GM12878 (cell line): ENCODE measurements at regions not wholly inside any gene's neighbourhood (a gene's known extent, or its start where the extent isn't known, plus 50 kb on each side); places are given as distances from the start of the nearest gene placed in this dataset.

Source experiments
- ATAC-seq: fragments of 200-7000 bp; cut with Tn5 transposase; 3 replicates; pipeline ENCODE4 v1.9.1; 2020; ENCODE audit warnings: mild to moderate bottlenecking, moderate library complexity
- BruUV-seq: library from RNA; stranded (reverse); fragments of 400-500 nt; replicated peaks from 2 replicates; lab custom pipeline; 2021; lab: Mats Ljungman, UMichigan
- CTCF ChIA-PET: fragments of 300-600 bp; sonication (Branson Sonifier 250); formaldehyde crosslinking; extraction: SDS; loops from one replicate; lab custom pipeline; 2021; ENCODE audit warnings: inconsistent platforms; lab: Yijun Ruan, JAX
- POLR2A ChIA-PET: fragments of 350-600 bp; formaldehyde crosslinking; extraction: SDS; loops from one replicate; lab custom pipeline; 2021; ENCODE audit warnings: inconsistent platforms; lab: Charles Lee
- RAD21 ChIA-PET: fragments of 300-600 bp; sonication (Branson Sonifier 250); formaldehyde crosslinking; loops from one replicate; lab custom pipeline; 2023; ENCODE audit warnings: antibody characterized with exemption; ENCODE audit not compliant: unreplicated experiment; lab: Charles Lee
- SMC1A ChIA-PET: fragments of 300-600 bp; sonication (Branson Sonifier 250); formaldehyde crosslinking; loops from one replicate; lab custom pipeline; 2023; ENCODE audit not compliant: unreplicated experiment, uncharacterized antibody; lab: Charles Lee
- DNase-seq: peaks from one replicate; pipeline ENCODE4 v3.0.0-alpha.2; 2011; ENCODE audit warnings: low read depth, low spot score
- FAIRE-seq: peaks from 3 replicates; lab custom pipeline; 2011; peaks lifted over from hg19 to GRCh38; lab: Jason Lieb, UNC
- H2AFZ ChIP-seq: 2 replicates; pipeline ENCODE4 v1.6.0; 2011; ENCODE audit warnings: low read depth, low read length, control low read depth; ENCODE audit not compliant: control insufficient read depth
- H3K27ac ChIP-seq: 2 replicates; pipeline ENCODE4 v1.5.1; 2011; ENCODE audit warnings: control low read depth; ENCODE audit not compliant: control insufficient read depth, insufficient read depth
- H3K27me3 ChIP-seq, 2 experiments: replicated peaks in 1 of 2; 2 replicates each; pipeline versions ENCODE4 v1.6.0 to v1.6.1; 2011; ENCODE audit warnings: low read length in 1 of 2; ENCODE audit not compliant: control insufficient read depth in 2 of 2, insufficient read depth in 2 of 2
- H3K36me3 ChIP-seq, 2 experiments: 2 replicates each; pipeline ENCODE4 v1.5.1; 2011; ENCODE audit warnings: low read length in 1 of 2; ENCODE audit not compliant: control insufficient read depth in 2 of 2, insufficient read depth in 2 of 2
- H3K4me1 ChIP-seq: 2 replicates; pipeline ENCODE4 v1.6.1; 2011; ENCODE audit warnings: mild to moderate bottlenecking, low read length, moderate library complexity, mixed read lengths; ENCODE audit not compliant: control insufficient read depth, insufficient read depth
- H3K4me2 ChIP-seq: 2 replicates; pipeline ENCODE4 v1.6.0; 2011; ENCODE audit warnings: control low read depth; ENCODE audit not compliant: control insufficient read depth, insufficient read depth
- H3K4me3 ChIP-seq: fragments of 200-600 bp; sonication (generic); 2 replicates; pipeline ENCODE4 v1.5.1; 2016
- H3K79me2 ChIP-seq: 2 replicates; pipeline ENCODE4 v1.6.0; 2011; ENCODE audit warnings: low read length; ENCODE audit not compliant: control insufficient read depth, insufficient read depth
- H3K9ac ChIP-seq: 2 replicates; pipeline ENCODE4 v1.8.0; 2011; ENCODE audit warnings: low read length, control low read depth, mixed read lengths; ENCODE audit not compliant: control insufficient read depth, insufficient read depth
- H3K9me3 ChIP-seq: replicated peaks from 3 replicates; pipeline ENCODE4 v1.5.1; 2011; ENCODE audit warnings: mild to moderate bottlenecking, low read length; ENCODE audit not compliant: control insufficient read depth, insufficient read depth
- H4K20me1 ChIP-seq: 2 replicates; pipeline ENCODE4 v1.6.0; 2011; ENCODE audit not compliant: control insufficient read depth, insufficient read depth
- ASH2L ChIP-seq: fragments of 300-600, 200-600 bp; sonication (generic); IDR thresholded peaks from 2 replicates; pipeline ENCODE4 v1.6.1; 2017; ENCODE audit warnings: low read depth, mild to moderate bottlenecking, borderline replicate concordance
- BCL3 ChIP-seq: IDR thresholded peaks from 2 replicates; pipeline ENCODE4 v1.6.1; 2011; ENCODE audit warnings: borderline replicate concordance, low read depth, mild to moderate bottlenecking, moderate library complexity, low read length; ENCODE audit not compliant: insufficient read depth, poor library complexity, severe bottlenecking
- E2F8 ChIP-seq: fragments of 450-650 bp; IDR thresholded peaks from 2 replicates; pipeline ENCODE4 v1.6.1; 2018; ENCODE audit warnings: mild to moderate bottlenecking, low read depth, moderate library complexity; ENCODE audit not compliant: partially characterized antibody
- GATAD2B ChIP-seq: fragments of 450-650 bp; conservative IDR thresholded peaks from 2 replicates; pipeline ENCODE4 v1.6.1; 2017; ENCODE audit warnings: low read depth, mild to moderate bottlenecking, moderate library complexity
- IKZF2 ChIP-seq, 2 experiments: fragments of 450-650 bp; IDR thresholded peaks; 2 replicates each; pipeline ENCODE4 v1.6.1; 2017; ENCODE audit warnings: mild to moderate bottlenecking in 2 of 2, moderate library complexity in 2 of 2
- KLF5 ChIP-seq: fragments of 450-650 bp; IDR thresholded peaks from 2 replicates; pipeline ENCODE4 v1.6.1; 2014; ENCODE audit warnings: mild to moderate bottlenecking; ENCODE audit not compliant: partially characterized antibody
- MEF2A ChIP-seq: IDR thresholded peaks from 2 replicates; pipeline ENCODE4 v1.6.1; 2011; ENCODE audit warnings: low read depth, mild to moderate bottlenecking, low read length, moderate library complexity; ENCODE audit not compliant: insufficient read depth
- MLLT1 ChIP-seq: fragments of 450-650 bp; IDR thresholded peaks from 2 replicates; pipeline ENCODE4 v1.6.1; 2016; ENCODE audit warnings: mild to moderate bottlenecking
- NFIC ChIP-seq: IDR thresholded peaks from 2 replicates; pipeline ENCODE4 v1.6.1; 2012; ENCODE audit warnings: low read depth, mild to moderate bottlenecking, inconsistent platforms, low read length, moderate library complexity
- NR2C1 ChIP-seq: fragments of 450-650 bp; IDR thresholded peaks from 2 replicates; pipeline ENCODE4 v1.6.1; 2017; ENCODE audit warnings: antibody characterized with exemption, mild to moderate bottlenecking, moderate library complexity
- PAX5 ChIP-seq: IDR thresholded peaks from 2 replicates; pipeline ENCODE4 v1.6.1; 2011; ENCODE audit warnings: low read depth, low read length, borderline replicate concordance
- PAX8 ChIP-seq: fragments of 450-650 bp; IDR thresholded peaks from 2 replicates; pipeline ENCODE4 v1.6.1; 2017; ENCODE audit warnings: mild to moderate bottlenecking, moderate library complexity
- SMAD1 ChIP-seq: fragments of 450-650 bp; IDR thresholded peaks from 2 replicates; pipeline ENCODE4 v1.6.1; 2018; ENCODE audit warnings: mild to moderate bottlenecking, low read depth; ENCODE audit not compliant: partially characterized antibody
- SMARCA5 ChIP-seq: fragments of 450-650 bp; IDR thresholded peaks from 2 replicates; pipeline ENCODE4 v1.6.1; 2017; ENCODE audit warnings: mild to moderate bottlenecking
- TBL1XR1 ChIP-seq: IDR thresholded peaks from 2 replicates; pipeline ENCODE4 v1.6.1; 2012; ENCODE audit warnings: low read depth, low read length, improper control_type of control experiment
- TCF3 ChIP-seq: IDR thresholded peaks from 2 replicates; pipeline ENCODE4 v1.6.1; 2012; ENCODE audit warnings: low read depth, mild to moderate bottlenecking, low read length, borderline replicate concordance; ENCODE audit not compliant: insufficient read depth
- WRNIP1 ChIP-seq: IDR thresholded peaks from 2 replicates; pipeline ENCODE4 v1.6.1; 2011; ENCODE audit warnings: low read depth, low read length, improper control_type of control experiment, borderline replicate concordance
- YBX1 ChIP-seq: fragments of 450-650 bp; IDR thresholded peaks from 2 replicates; pipeline ENCODE4 v1.6.1; 2016; ENCODE audit warnings: antibody characterized with exemption
- ZBED1 ChIP-seq: IDR thresholded peaks from 2 replicates; pipeline ENCODE4 v1.6.1; 2016; ENCODE audit warnings: borderline replicate concordance
- WGBS: methylation state at CpG from one replicate; pipeline ENCODE4 v1.1.6; 2016; ENCODE audit warnings: low lambda C conversion rate; ENCODE audit not compliant: insufficient replicate concordance, insufficient coverage; ENCODE audit errors: missing lambda C conversion rate; 5-methylcytosine and 5-hydroxymethylcytosine counted together
- in situ Hi-C: fragments of 300-500 bp; cut with MboI; formaldehyde crosslinking; loops from 9 replicates; pipeline ENCODE4 v1.14.3; 2018; ENCODE audit warnings: mixed read lengths
- intact Hi-C: fragments of 100-400 bp; cut with micrococcal nuclease; formaldehyde crosslinking; loops from one replicate; pipeline ENCODE4 v1.14.2; 2022; ENCODE audit not compliant: unreplicated experiment

GRCh38 chr14:105581551-105582341, 55.4 kb downstream of the TMEM121 start:
- Histone ChIP-seq H3K36me3 (no peaks in the 10 kb centered on the region), H3K79me2 (peaks cover 21% of the 10 kb centered on the region), H4K20me1 (no peaks in the 10 kb centered on the region), H3K27me3 (no peaks in the 10 kb centered on the region), H3K4me2 (peak overlapping the region; percentile 74), H3K27ac (peak overlapping the region; percentile 99), H3K9ac (peak overlapping the region; percentile 69), H3K9me3 (no peaks in the 10 kb centered on the region; the same call in 2 of the 3 replicates), H3K4me3 (no peak overlapping the region), H2AFZ (no peak overlapping the region), H3K4me1 (peaks cover 40% of the 10 kb centered on the region)
- WGBS, result under 1% methylated on average over 15 of the region's 15 CpGs
- DNase-seq (peak; percentile 71), ATAC-seq (peak; percentile 68), FAIRE-seq (no peak)
- ChIA-PET POLR2A (no interaction called here), RAD21 (no interaction called here), SMC1A (no interaction called here), CTCF (interaction anchor here (0.9 kb wide), 1 partner anchor 688 kb away, joined by 3 read pairs; no protein-coding TSS in a partner anchor)
- intact Hi-C loops, result no loop called here
- no TSS peak for BruUV-seq
- in situ Hi-C loops, result loop anchor here (10.0 kb wide), 1 partner anchor 123 kb away; no protein-coding TSS in a partner anchor
- peak; percentile 52; the same call in 1 of the 2 replicates for TF ChIP-seq TBL1XR1
- no peak for TF ChIP-seq SMAD1
- TF ChIP-seq MEF2A, result peak; percentile 92
- no peak for TF ChIP-seq YBX1
- no peak for TF ChIP-seq PAX8
- peak; percentile 46; the same call in 1 of the 2 replicates for TF ChIP-seq SMARCA5
- peak; percentile 84 for TF ChIP-seq NR2C1
- TF ChIP-seq WRNIP1, result no peak
- peak; percentile 55 for TF ChIP-seq KLF5
- peak; percentile 14; the same call in 1 of the 2 replicates for TF ChIP-seq MLLT1
- TF ChIP-seq GATAD2B, result peak; percentile 96
- no peak for TF ChIP-seq E2F8
- TF ChIP-seq BCL3, result peak; percentile 59
- TF ChIP-seq IKZF2 (IDR thresholded peaks at IDR 0.05), result peak in 1 of 2 experiments; percentile 28; a peak in 3 of 4 replicates
- peak; percentile 86; the same call in 1 of the 2 replicates for TF ChIP-seq ZBED1
- peak; percentile 94 for TF ChIP-seq NFIC
- TF ChIP-seq PAX5, result peak; percentile 88
- no peak for TF ChIP-seq ASH2L
- TF ChIP-seq TCF3, result peak; percentile 100
